Vagina (tissue), 2 donors: ENCODE measurements at regions not wholly inside any gene's neighbourhood (a gene's known extent, or its start where the extent isn't known, plus 50 kb on each side); places are given as distances from the start of the nearest gene placed in this dataset.

Experiments
- DNase-seq, 2 donors: peaks; one replicate each; pipeline ENCODE4 v3.0.0-alpha.2; 2017; ENCODE audit errors: extremely low spot score in 2 of 2
- H3K27ac ChIP-seq: fragments of 200-600 bp; sonication (generic); one replicate; pipeline ENCODE4 v1.5.1; 2019
- H3K27me3 ChIP-seq: fragments of 200-600 bp; sonication (generic); one replicate; pipeline ENCODE4 v1.5.1; 2019
- H3K36me3 ChIP-seq, 2 donors: fragments of 200-600 bp; sonication (generic); one replicate each; pipeline ENCODE4 v1.5.1; 2017 to 2019
- H3K4me1 ChIP-seq: fragments of 200-600 bp; sonication (generic); one replicate; pipeline ENCODE4 v1.5.1; 2019
- H3K4me3 ChIP-seq, 2 donors: fragments of 200-600 bp; sonication (generic); 1 replicate in 1 of 2; 2 replicates in 1 of 2; pipeline ENCODE4 v1.5.1; 2016 to 2019
- H3K9me3 ChIP-seq: fragments of 200-600 bp; sonication (generic); one replicate; pipeline ENCODE4 v1.5.1; 2019
- CTCF ChIP-seq, 3 experiments: fragments of 450-650 bp in 2 of 3; fragments of 200-600 bp in 1 of 3; sonication (generic) in 1 of 3; IDR thresholded peaks; one replicate each; pipeline ENCODE4 v1.5.1; 2017 to 2019; ENCODE audit warnings: antibody characterized with exemption in 3 of 3, mild to moderate bottlenecking in 2 of 3, moderate library complexity in 2 of 3
- POLR2A ChIP-seq, 2 donors: fragments of 450-650 bp; IDR thresholded peaks; one replicate each; pipeline ENCODE4 v1.6.1; 2017; ENCODE audit warnings: antibody characterized with exemption in 2 of 2, mild to moderate bottlenecking in 2 of 2, moderate library complexity in 2 of 2
- POLR2AphosphoS5 ChIP-seq, 2 donors: sonication (generic); formaldehyde crosslinking; IDR thresholded peaks; one replicate each; pipeline ENCODE4 v1.9.0; 2017; ENCODE audit warnings: antibody characterized with exemption in 2 of 2, mild to moderate bottlenecking in 2 of 2, low read depth in 1 of 2; ENCODE audit not compliant: insufficient read depth in 1 of 2
- intact Hi-C: fragments of 100-400 bp; cut with DNase I; formaldehyde crosslinking; loops from one replicate; pipeline ENCODE4 v1.15.1; 2023

- intact Hi-C loops, result no loop called here
- Histone ChIP-seq H3K27me3 (no peaks in the 10 kb centered on the region), H3K36me3 (no peaks in the 10 kb centered on the region), H3K4me1 (no peaks in the 10 kb centered on the region), H3K4me3 (no peak overlapping the region), H3K9me3 (no peaks in the 10 kb centered on the region), H3K27ac (no peak overlapping the region)
- TF ChIP-seq POLR2AphosphoS5 (IDR thresholded peaks at IDR 0.05; ENCODE audit: insufficient read depth in 1 of 2, low read depth in 1 of 2), result peak in 1 of 2 donors; percentile 15
- no peak for TF ChIP-seq CTCF (IDR thresholded peaks at IDR 0.05)
- no peak for DNase-seq
Measured at GRCh38 chr2:8090748-8091700, 590.8 kb upstream of the ID2 start.

GRCh38 chr2:8094526-8094925, 587.3 kb upstream of the ID2 start:
- Histone ChIP-seq H3K27me3 (no peaks in the 10 kb centered on the region), H3K27ac (no peak overlapping the region), H3K36me3 (no peaks in the 10 kb centered on the region), H3K4me3 (no peak overlapping the region), H3K9me3 (no peaks in the 10 kb centered on the region), H3K4me1 (no peaks in the 10 kb centered on the region)
- intact Hi-C loops, result no loop called here
- no peak for DNase-seq
- no peak for TF ChIP-seq POLR2AphosphoS5 (IDR thresholded peaks at IDR 0.05; ENCODE audit: insufficient read depth in 1 of 2, low read depth in 1 of 2)
- no peak for TF ChIP-seq POLR2A (IDR thresholded peaks at IDR 0.05)
- TF ChIP-seq CTCF (IDR thresholded peaks at IDR 0.05), result no peak

GRCh38 chr2:8095978-8096377, 585.9 kb upstream of the ID2 start:
- no peak overlapping the region for H3K27ac ChIP-seq
- H3K36me3 ChIP-seq, result no peaks in the 10 kb centered on the region
- no peaks in the 10 kb centered on the region for H3K27me3 ChIP-seq
- H3K4me1 ChIP-seq, result no peaks in the 10 kb centered on the region
- no peak for DNase-seq
- no peak for TF ChIP-seq POLR2A (IDR thresholded peaks at IDR 0.05)
- no peak for TF ChIP-seq CTCF (IDR thresholded peaks at IDR 0.05)
- TF ChIP-seq POLR2AphosphoS5 (IDR thresholded peaks at IDR 0.05; ENCODE audit: insufficient read depth in 1 of 2, low read depth in 1 of 2), result no peak
- intact Hi-C loops, result no loop called here
- H3K4me3 ChIP-seq, result no peak overlapping the region
- no peaks in the 10 kb centered on the region for H3K9me3 ChIP-seq

GRCh38 chr2:8096484-8096883, 585.4 kb upstream of the ID2 start:
- TF ChIP-seq CTCF (IDR thresholded peaks at IDR 0.05) (no peak), POLR2A (IDR thresholded peaks at IDR 0.05) (no peak)
- intact Hi-C loops, result no loop called here

More at GRCh38 chr2:8096484-8096883, 585.4 kb upstream of the ID2 start:
- no peak overlapping the region for H3K4me3 ChIP-seq
- H3K4me1 ChIP-seq, result no peaks in the 10 kb centered on the region
- H3K36me3 ChIP-seq, result no peaks in the 10 kb centered on the region
- no peak for DNase-seq
- no peaks in the 10 kb centered on the region for H3K9me3 ChIP-seq
- no peaks in the 10 kb centered on the region for H3K27me3 ChIP-seq
- H3K27ac ChIP-seq, result no peak overlapping the region
